ENCODE measurements at regions not wholly inside any gene's neighbourhood (a gene's known extent, or its start where the extent isn't known, plus 50 kb on each side); places are given as distances from the start of the nearest gene placed in this dataset.

DNA sequence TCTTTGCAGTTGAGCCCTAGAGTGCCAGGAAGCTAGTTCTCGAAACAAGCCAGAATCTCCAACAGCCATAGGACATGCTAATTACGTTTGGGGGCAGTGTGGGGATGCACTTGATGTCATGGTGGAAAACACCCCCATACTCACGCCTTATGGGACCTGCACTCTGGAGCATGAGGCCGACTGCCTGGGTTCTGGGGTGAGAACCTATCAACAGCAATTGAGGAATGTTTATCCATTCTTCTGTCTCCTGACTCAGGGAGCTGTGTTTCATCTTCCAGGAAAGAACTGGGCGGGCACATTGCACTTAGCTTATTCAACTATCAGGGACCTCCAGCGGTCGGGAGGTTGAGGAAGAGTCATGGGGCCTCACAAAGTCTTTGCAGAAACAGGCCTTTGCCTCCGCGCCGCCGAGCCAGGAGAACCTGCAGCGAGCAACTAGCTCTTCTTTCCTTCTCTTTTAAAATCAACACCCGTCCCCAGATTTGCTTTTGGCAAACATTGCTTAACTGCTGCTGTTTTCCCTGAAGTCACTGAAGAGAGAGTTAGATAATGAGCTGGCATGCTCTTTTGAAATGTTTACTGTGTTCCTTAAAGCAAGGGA is 226.1 kb upstream of the DIO3 start:
- Histone ChIP-seq H3K4me1 (ENCODE audit: control insufficient read depth, insufficient read depth, low read length) (no peaks in the 10 kb centered on the region), H3K4me3 (ENCODE audit: insufficient read depth, low read depth, low read length) (no peak overlapping the region), H2AK5ac (ENCODE audit: low read depth, low read length) (no peak overlapping the region), H4K5ac (ENCODE audit: low read depth, low read length) (no peak overlapping the region), H2AFZ (replicated peaks; ENCODE audit: low read length, poor library complexity) (no peak overlapping the region), H3K27ac (ENCODE audit: insufficient read depth, low read length) (no peak overlapping the region), H3K4ac (ENCODE audit: low read depth, low read length) (no peak overlapping the region), H4K20me1 (ENCODE audit: insufficient read depth, low read length) (no peaks in the 10 kb centered on the region), H2BK20ac (ENCODE audit: low read depth, low read length) (no peak overlapping the region), H2BK5ac (ENCODE audit: low read depth, low read length, poor library complexity, severe bottlenecking) (no peak overlapping the region), H4K8ac (ENCODE audit: low read depth in 2 of 2, low read length in 2 of 2) (no peak overlapping the region), H2AK9ac (replicated peaks; ENCODE audit: low read depth, low read length, poor library complexity) (no peak overlapping the region), H3K56ac (ENCODE audit: extremely low read depth, insufficient read depth, low read length) (no peak overlapping the region), H4K91ac (ENCODE audit: insufficient read depth, low read depth, low read length) (no peak overlapping the region), H3K79me1 (ENCODE audit: low read depth in 1 of 2, low read length in 2 of 2) (no peaks in the 10 kb centered on the region), H2BK15ac (ENCODE audit: low read depth, low read length) (no peak overlapping the region), H3K9ac (ENCODE audit: low read depth, low read length) (no peak overlapping the region), H3K36me3 (ENCODE audit: control insufficient read depth, insufficient read depth, low read length) (no peaks in the 10 kb centered on the region), H3K9me3 (ENCODE audit: control insufficient read depth, insufficient read depth, low read length) (no peaks in the 10 kb centered on the region; the same call in 1 of the 2 replicates), H2BK120ac (ENCODE audit: low read depth, low read length) (no peak overlapping the region), H3K18ac (ENCODE audit: low read depth, low read length) (no peak overlapping the region), H3K27me3 (ENCODE audit: control insufficient read depth, insufficient read depth, low read length) (peaks cover 13% of the 10 kb centered on the region; the same call in 1 of the 2 replicates), H3K14ac (replicated peaks; ENCODE audit: low read depth, low read length) (no peak overlapping the region), H3K4me2 (ENCODE audit: low read depth, low read length) (no peak overlapping the region), H3K23ac (ENCODE audit: low read depth, low read length) (no peak overlapping the region), H3K9me1 (ENCODE audit: insufficient read depth, low read length) (no peaks in the 10 kb centered on the region)
- ATAC-seq (ENCODE audit: low read depth): no peak
- no TSS peak for BruUV-seq (replicated peaks)
- in situ Hi-C loops (cut with MboI; ENCODE audit: low sequenced_read_pairs) (no loop called here), intact Hi-C loops (cut with micrococcal nuclease) (no loop called here), dilution Hi-C loops (cut with HindIII; ENCODE audit: low sequenced_read_pairs, unreplicated experiment) (no loop called here)
- POLR2A ChIA-PET (ENCODE audit: unreplicated experiment): no interaction called here
- CTCF ChIA-PET: no interaction called here
- TF ChIP-seq MAFK (IDR thresholded peaks at IDR 0.05; ENCODE audit: low read depth, low read length) (no peak), POLR2A (IDR thresholded peaks at IDR 0.05; ENCODE audit: low read depth, low read length) (no peak), RAD21 (IDR thresholded peaks at IDR 0.05; ENCODE audit: low read length) (no peak), MAZ (IDR thresholded peaks at IDR 0.05; ENCODE audit: borderline replicate concordance, low read depth, low read length) (no peak), SMC3 (IDR thresholded peaks at IDR 0.05; ENCODE audit: low read depth, low read length) (no peak), NFE2L2 (IDR thresholded peaks at IDR 0.05; ENCODE audit: low read depth, low read length) (no peak), MXI1 (IDR thresholded peaks at IDR 0.05; ENCODE audit: borderline replicate concordance, low read depth, low read length) (no peak), BHLHE40 (IDR thresholded peaks at IDR 0.05; ENCODE audit: low read depth, low read length) (no peak), FOS (IDR thresholded peaks at IDR 0.05; ENCODE audit: low read depth, low read length) (no peak), CEBPB (IDR thresholded peaks at IDR 0.05; ENCODE audit: low read depth, low read length) (no peak), CHD1 (IDR thresholded peaks at IDR 0.05; ENCODE audit: low read depth, low read length) (no peak), RFX5 (IDR thresholded peaks at IDR 0.05; ENCODE audit: low read depth, low read length) (no peak), RCOR1 (IDR thresholded peaks at IDR 0.05; ENCODE audit: insufficient replicate concordance, low read length) (no peak)
- TF ChIP-seq, protein P1, sequence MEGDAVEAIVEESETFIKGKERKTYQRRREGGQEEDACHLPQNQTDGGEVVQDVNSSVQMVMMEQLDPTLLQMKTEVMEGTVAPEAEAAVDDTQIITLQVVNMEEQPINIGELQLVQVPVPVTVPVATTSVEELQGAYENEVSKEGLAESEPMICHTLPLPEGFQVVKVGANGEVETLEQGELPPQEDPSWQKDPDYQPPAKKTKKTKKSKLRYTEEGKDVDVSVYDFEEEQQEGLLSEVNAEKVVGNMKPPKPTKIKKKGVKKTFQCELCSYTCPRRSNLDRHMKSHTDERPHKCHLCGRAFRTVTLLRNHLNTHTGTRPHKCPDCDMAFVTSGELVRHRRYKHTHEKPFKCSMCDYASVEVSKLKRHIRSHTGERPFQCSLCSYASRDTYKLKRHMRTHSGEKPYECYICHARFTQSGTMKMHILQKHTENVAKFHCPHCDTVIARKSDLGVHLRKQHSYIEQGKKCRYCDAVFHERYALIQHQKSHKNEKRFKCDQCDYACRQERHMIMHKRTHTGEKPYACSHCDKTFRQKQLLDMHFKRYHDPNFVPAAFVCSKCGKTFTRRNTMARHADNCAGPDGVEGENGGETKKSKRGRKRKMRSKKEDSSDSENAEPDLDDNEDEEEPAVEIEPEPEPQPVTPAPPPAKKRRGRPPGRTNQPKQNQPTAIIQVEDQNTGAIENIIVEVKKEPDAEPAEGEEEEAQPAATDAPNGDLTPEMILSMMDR (conservative IDR thresholded peaks at IDR 0.05; ENCODE audit: low read depth, low read length): no peak
- TF ChIP-seq, protein P2, sequence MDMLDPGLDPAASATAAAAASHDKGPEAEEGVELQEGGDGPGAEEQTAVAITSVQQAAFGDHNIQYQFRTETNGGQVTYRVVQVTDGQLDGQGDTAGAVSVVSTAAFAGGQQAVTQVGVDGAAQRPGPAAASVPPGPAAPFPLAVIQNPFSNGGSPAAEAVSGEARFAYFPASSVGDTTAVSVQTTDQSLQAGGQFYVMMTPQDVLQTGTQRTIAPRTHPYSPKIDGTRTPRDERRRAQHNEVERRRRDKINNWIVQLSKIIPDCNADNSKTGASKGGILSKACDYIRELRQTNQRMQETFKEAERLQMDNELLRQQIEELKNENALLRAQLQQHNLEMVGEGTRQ (IDR thresholded peaks at IDR 0.05; ENCODE audit: low read depth, low read length): no peak
- TF ChIP-seq, protein P3, sequence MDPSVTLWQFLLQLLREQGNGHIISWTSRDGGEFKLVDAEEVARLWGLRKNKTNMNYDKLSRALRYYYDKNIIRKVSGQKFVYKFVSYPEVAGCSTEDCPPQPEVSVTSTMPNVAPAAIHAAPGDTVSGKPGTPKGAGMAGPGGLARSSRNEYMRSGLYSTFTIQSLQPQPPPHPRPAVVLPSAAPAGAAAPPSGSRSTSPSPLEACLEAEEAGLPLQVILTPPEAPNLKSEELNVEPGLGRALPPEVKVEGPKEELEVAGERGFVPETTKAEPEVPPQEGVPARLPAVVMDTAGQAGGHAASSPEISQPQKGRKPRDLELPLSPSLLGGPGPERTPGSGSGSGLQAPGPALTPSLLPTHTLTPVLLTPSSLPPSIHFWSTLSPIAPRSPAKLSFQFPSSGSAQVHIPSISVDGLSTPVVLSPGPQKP (IDR thresholded peaks at IDR 0.05; ENCODE audit: borderline replicate concordance, low read depth, low read length): no peak
- 47% methylated on average over 3 of the region's 13 CpGs; no CpG with 5 or more reads in 1 of the 2 experiments for WGBS, 2 experiments (ENCODE audit: extremely low coverage in 2 of 2, insufficient read length in 1 of 2)
- no peak for DNase-seq
